CD4-positive, alpha-beta T cell treated with Interleukin-10 for 1 hour (primary cell): ENCODE measurements at regions not wholly inside any gene's neighbourhood (a gene's known extent, or its start where the extent isn't known, plus 50 kb on each side); places are given as distances from the start of the nearest gene placed in this dataset.
"Not testable (repeated sequence)": the region's sequence is repeated elsewhere in the genome, so short reads cannot be mapped to it uniquely, and the experiment has no call there.

Experiments
- DNase-seq: peaks from one replicate; pipeline ENCODE4 v3.0.0-alpha.2; 2020

GRCh38 chr9:41075671-41076070 is 52.8 kb downstream of the FOXD4L6 start:
- DNase-seq = not testable (repeated sequence)

DNA sequence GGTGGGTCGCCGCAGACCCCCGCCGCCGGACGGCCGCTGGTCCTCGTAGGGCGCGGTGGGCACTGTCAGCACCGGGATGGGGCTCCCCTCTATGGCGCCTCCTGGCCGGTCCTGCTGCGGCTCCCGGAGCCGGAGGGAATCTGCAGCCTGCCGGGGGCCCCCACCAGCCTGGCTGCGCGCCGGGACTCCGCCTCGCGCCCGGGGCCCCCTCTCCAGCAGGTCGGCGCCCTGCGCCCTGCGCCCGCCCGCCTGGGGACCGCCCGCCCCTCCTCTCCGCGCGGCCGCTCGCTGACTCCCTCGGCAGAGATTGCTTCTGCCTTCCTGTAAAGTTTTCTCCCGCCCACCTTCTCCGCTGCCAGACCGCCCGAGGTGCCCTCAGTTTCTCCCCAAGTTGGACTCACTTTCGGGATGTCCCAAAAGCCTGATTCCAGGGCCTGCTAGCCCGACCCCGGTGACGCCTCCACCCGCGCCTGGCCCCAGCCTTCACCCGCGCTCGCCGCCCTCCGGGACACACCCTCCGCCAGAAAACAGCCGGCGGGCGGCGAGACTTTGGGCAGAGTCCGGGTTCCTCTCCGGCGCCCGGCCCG is 54.0 kb downstream of the FOXD4L6 start:
- peak; percentile 8 for DNase-seq

GRCh38 chr9:41073471-41074243 is 54.8 kb downstream of the FOXD4L6 start:
- not testable (repeated sequence) for DNase-seq

- DNase-seq = peak; percentile 50
These were observed 64.2 kb downstream of the FOXD4L6 start for GRCh38 chr9:41064125-41064795.

DNA sequence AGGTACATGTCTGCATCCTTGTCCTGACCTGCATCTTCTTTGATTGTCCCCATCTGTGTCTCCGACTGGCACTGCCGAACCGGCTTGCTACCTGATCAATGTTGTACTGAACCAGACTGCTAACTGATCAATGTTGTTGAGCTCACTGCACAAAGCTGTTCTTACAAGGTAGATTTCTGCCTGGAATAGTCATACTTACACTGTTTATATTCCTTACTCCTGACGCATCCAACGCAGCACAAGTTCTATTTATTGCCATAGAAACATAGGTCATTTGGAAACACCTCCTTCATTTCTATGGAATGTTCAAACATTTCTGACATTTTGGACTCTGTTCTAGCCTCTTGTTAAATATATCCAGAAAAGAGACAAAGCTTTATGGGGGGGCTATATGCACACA is 65.2 kb downstream of the FOXD4L6 start:
- not testable (repeated sequence) for DNase-seq

DNA sequence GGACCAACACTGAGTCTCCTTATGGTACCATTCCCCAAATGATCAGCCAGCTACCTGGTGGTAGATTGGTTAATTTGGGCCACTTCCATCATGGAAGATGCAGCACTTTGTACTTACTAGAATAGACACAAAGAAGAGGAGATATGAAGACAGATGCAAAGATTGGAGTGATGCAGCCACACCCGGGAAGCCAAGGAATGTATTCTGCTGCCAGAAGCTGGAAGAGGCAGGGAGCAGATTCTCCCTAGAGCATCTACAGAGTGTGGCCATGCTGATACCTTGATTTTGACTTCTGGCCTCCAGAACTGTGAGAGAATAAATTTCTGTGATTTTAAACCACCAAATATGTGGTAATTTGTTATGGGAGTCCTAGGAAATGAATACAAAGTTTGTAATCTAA is 68.9 kb downstream of the FOXD4L6 start:
- DNase-seq = not testable (repeated sequence)

- DNase-seq = not testable (repeated sequence)
These were observed 74.7 kb downstream of the FOXD4L6 start for GRCh38 chr9:41053666-41054363.

DNA sequence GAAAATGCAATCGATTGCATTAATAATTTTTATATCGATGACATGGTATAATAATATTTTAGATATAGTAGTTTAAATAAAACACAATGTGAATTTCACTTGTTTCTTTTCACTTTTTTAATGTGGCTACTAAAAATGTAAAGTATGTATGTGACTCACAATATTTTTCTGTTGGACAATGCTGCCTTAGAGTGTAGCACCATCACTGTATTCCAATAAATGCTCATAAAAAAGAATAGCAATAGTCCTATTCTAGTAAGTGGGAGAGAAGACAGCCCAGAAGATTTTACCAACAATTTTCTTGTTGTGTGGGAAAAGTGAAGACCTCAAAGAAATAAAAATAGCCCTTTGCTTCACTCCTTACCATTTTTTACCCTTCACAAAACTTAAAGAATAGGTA is 79.8 kb downstream of the FOXD4L6 start:
- DNase-seq = not testable (repeated sequence)

DNA sequence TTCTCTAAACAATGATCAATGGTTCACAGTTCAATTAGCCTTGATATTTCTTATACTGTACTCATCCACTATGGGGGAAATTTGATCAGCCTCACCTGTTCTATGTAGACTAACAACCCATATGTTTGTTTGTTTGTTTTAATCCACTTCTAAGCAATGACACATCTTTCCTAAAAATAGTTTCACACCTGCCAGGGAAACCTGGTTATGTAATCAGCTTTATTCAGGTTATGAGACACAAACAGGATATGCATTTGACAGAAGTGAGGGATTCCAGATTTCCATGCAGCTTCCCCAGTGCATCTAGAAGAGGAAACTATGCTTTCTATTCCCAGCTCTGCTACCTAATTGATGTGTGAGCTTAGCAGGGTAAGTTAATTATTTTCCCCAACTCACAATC is 80.7 kb downstream of the FOXD4L6 start:
- DNase-seq = not testable (repeated sequence)

GRCh38 chr9:41044930-41045329 is 83.6 kb downstream of the FOXD4L6 start:
- DNase-seq = not testable (repeated sequence)

GRCh38 chr9:41043433-41043832 is 85.0 kb downstream of the FOXD4L6 start:
- not testable (repeated sequence) for DNase-seq

DNA sequence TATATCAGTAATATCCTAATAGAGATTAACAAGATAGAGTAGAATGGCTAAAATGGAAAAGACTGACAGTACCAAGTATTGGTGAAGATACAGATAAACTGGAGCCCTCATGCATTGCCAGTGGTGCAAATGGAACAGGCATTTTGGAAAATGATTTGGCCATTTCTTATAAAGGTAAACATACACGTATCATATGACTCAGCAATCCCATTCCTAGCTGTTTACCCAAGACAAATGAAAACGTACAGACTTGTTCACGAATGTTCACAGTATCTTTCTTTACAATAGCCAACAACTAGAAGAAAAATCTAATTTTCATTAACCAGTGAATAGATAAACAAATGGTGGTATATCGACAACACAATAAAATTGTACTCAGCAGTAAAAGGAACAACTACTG is 86.4 kb downstream of the FOXD4L6 start:
- not testable (repeated sequence) for DNase-seq

DNA sequence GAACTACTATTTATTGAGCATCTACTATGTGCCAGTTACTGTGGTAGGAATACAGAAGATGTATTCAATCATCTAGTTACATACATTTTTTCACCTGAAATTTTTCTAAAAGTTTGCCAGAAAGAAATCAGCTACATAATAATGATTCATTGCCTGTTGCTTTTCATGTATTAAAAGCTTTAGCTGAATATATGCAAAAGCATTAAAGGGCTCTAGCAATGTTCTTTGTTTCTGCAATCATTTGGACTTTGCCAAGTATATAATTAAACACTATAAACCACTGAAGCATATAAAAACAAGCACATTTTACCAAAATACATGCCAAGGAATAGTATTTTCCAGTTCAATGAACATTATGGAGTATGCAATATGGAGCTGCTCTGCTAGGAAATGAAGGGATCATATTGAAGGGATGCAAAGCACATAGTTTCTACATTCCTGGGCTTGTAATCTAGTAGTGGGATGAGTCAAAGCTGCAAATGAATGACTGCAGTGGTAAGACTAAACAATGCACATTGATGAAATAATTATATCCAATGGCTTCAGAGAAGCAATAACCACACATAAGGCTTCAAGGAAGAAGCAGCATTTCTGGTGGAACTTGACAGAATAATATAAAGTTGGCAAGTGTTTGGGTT is 87.7 kb downstream of the FOXD4L6 start:
- DNase-seq = not testable (repeated sequence)

DNA sequence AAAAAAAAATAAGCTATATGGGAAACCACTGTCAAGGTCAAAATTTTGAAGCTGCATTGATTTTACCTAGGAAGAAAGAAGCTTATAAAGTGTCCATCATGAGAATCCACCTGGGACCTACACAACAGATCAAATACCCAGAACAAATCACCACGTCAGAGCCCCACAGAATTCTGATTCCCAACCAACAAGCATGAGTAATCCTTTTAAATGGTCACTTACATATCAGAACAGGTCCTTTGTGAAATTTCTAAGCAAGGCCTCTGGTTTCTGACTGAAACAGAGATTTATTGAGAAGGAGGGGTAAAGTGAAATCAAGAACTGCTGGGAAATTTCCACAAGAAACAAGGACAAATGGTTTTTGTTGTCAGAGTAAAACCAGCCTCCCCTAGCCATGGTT is 93.2 kb downstream of the FOXD4L6 start:
- DNase-seq = not testable (repeated sequence)

- DNase-seq = not testable (repeated sequence)
These were observed 93.7 kb downstream of the FOXD4L6 start for GRCh38 chr9:41034699-41035197.

DNA sequence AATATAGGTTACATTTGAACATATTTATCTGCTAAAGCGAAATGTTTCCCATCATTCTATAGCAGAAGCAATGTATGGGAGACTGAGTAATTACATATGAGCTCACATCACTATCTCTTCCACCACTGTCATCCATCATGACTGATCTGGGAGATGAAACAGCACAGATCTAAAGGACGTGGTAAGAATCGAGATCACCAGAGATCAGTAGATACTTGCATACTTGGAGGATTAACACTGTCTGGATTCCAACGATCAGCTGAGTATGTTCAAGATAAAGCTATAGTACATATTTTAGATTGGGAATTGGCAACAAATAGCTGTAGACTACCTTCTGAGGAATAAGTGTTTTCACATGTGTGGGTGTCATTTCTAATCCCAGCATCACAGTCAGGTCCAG is 94.6 kb downstream of the FOXD4L6 start:
- DNase-seq = not testable (repeated sequence)

DNA sequence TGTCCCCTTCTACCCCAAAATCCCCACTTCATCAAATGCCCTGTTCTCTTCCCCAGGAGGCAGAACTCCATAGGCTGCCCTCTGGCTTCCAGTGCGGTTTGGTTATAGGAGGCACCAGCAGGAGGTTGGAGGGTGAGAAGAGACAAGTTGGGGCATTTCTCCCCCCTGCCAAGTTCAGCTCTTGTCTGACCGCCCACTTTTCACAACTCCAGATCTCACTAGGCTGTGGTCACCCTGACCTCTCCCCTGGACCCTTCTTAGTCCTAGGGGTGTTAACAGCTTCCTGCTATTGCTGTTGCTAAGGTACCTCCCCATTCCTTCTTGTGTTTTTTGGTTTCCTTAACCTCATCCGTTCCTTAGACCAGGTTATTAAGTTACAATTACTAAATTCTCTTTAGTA is 95.1 kb downstream of the FOXD4L6 start:
- DNase-seq = not testable (repeated sequence)

- DNase-seq = not testable (repeated sequence)
These were observed 101.4 kb downstream of the FOXD4L6 start for GRCh38 chr9:41026912-41027676.

GRCh38 chr9:41022365-41022764 is 106.1 kb downstream of the FOXD4L6 start:
- DNase-seq = not testable (repeated sequence)

- DNase-seq = not testable (repeated sequence)
These were observed 108.5 kb downstream of the FOXD4L6 start for GRCh38 chr9:41019858-41020562.

DNA sequence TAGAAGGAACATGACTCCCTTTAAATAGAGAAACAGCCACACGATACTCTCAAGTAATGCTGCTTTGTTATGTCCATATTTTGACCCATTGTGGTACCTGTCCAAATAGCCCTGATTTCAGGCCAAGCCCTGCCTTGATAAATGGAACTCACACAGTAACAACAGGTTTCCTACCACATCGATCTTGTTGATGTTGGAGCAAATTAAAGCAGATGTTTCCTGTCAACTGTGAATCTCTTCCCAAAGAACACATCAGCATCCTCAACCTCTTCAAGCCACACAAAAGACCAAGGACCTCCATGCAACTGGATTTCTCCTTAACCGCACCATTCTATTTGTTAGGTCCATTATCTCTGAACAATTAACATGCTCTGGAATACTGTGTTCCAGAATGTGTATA is 109.5 kb downstream of the FOXD4L6 start:
- not testable (repeated sequence) for DNase-seq
